ENCODE measurements at regions not wholly inside any gene's neighbourhood (a gene's known extent, or its start where the extent isn't known, plus 50 kb on each side); places are given as distances from the start of the nearest gene placed in this dataset.
A peak's percentile ranks its signal among the peaks of the same experiment; 100 is the strongest.
"Not testable (repeated sequence)": the region's sequence is repeated elsewhere in the genome, so short reads cannot be mapped to it uniquely, and the experiment has no call there.

GRCh38 chr4:86451560-86452330, 91.9 kb upstream of the MAPK10 start:
- in situ Hi-C loops (cut with MboI; ENCODE audit: low sequenced_read_pairs in 4 of 4), result no loop called here
- no peak overlapping the region for H3K4me3 ChIP-seq
- H3K4me1 ChIP-seq, result no peaks in the 10 kb centered on the region
- H3K27ac ChIP-seq, result no peak overlapping the region
- DNase-seq (no peak), ATAC-seq (no peak)
- TF ChIP-seq CTCF (IDR thresholded peaks at IDR 0.05 in 4 of 5, conservative IDR thresholded peaks at IDR 0.05 in 1 of 5), result no peak
- TF ChIP-seq POLR2A (IDR thresholded peaks at IDR 0.05), result no peak
- no peaks in the 10 kb centered on the region for H3K27me3 ChIP-seq
- no peaks in the 10 kb centered on the region for H3K9me3 ChIP-seq
- intact Hi-C loops (cut with DNase I; ENCODE audit: low total_unique reads), result no loop called here
- no peaks in the 10 kb centered on the region for H3K36me3 ChIP-seq

- no peak for ATAC-seq
- intact Hi-C loops (cut with DNase I; ENCODE audit: low total_unique reads) (no loop called here), in situ Hi-C loops (cut with MboI; ENCODE audit: low sequenced_read_pairs in 4 of 4) (no loop called here)
- Histone ChIP-seq H3K36me3 (no peaks in the 10 kb centered on the region), H3K27me3 (no peaks in the 10 kb centered on the region), H3K4me3 (peak overlapping the region in 3 of 4 donors; percentile 3 to 11 (median 9)), H3K4me1 (no peaks in the 10 kb centered on the region), H3K27ac (no peak overlapping the region), H3K9me3 (no peaks in the 10 kb centered on the region)
- no peak for DNase-seq
- no peak for TF ChIP-seq POLR2A (IDR thresholded peaks at IDR 0.05)
- TF ChIP-seq CTCF (IDR thresholded peaks at IDR 0.05 in 4 of 5, conservative IDR thresholded peaks at IDR 0.05 in 1 of 5), result no peak
These were observed 92.6 kb upstream of the MAPK10 start for GRCh38 chr4:86452422-86452891.

GRCh38 chr4:86452924-86453531, 93.2 kb upstream of the MAPK10 start:
- Histone ChIP-seq H3K4me3 (peak overlapping the region in 3 of 4 donors; percentile 3 to 11 (median 9)), H3K27me3 (no peaks in the 10 kb centered on the region), H3K9me3 (no peaks in the 10 kb centered on the region), H3K27ac (no peak overlapping the region), H3K36me3 (no peaks in the 10 kb centered on the region), H3K4me1 (no peaks in the 10 kb centered on the region)
- in situ Hi-C loops (cut with MboI; ENCODE audit: low sequenced_read_pairs in 4 of 4), result no loop called here
- ATAC-seq, result no peak
- DNase-seq, result no peak
- intact Hi-C loops (cut with DNase I; ENCODE audit: low total_unique reads), result no loop called here
- no peak for TF ChIP-seq CTCF (IDR thresholded peaks at IDR 0.05 in 4 of 5, conservative IDR thresholded peaks at IDR 0.05 in 1 of 5)
- TF ChIP-seq POLR2A (IDR thresholded peaks at IDR 0.05), result no peak

GRCh38 chr4:86453611-86454072, 93.8 kb upstream of the MAPK10 start:
- intact Hi-C loops (cut with DNase I; ENCODE audit: low total_unique reads); in situ Hi-C loops (cut with MboI; ENCODE audit: low sequenced_read_pairs in 4 of 4); H3K4me1 ChIP-seq; H3K36me3 ChIP-seq; H3K27ac ChIP-seq; H3K9me3 ChIP-seq; H3K27me3 ChIP-seq; ATAC-seq; H3K4me3 ChIP-seq; DNase-seq: not testable (repeated sequence)

GRCh38 chr4:86461849-86462248, 102.0 kb upstream of the MAPK10 start:
- Histone ChIP-seq H3K27ac (no peak overlapping the region), H3K9me3 (no peaks in the 10 kb centered on the region), H3K27me3 (no peaks in the 10 kb centered on the region), H3K4me3 (no peak overlapping the region), H3K36me3 (no peaks in the 10 kb centered on the region), H3K4me1 (no peaks in the 10 kb centered on the region)
- ATAC-seq (no peak), DNase-seq (no peak)
- intact Hi-C loops (cut with DNase I; ENCODE audit: low total_unique reads), result no loop called here
- in situ Hi-C loops (cut with MboI; ENCODE audit: low sequenced_read_pairs in 4 of 4), result no loop called here
- TF ChIP-seq POLR2A (IDR thresholded peaks at IDR 0.05), result no peak
